ENCODE measurements at regions not wholly inside any gene's neighbourhood (a gene's known extent, or its start where the extent isn't known, plus 50 kb on each side); places are given as distances from the start of the nearest gene placed in this dataset.

GRCh38 chr12:118467641-118468305 is 91.4 kb downstream of the SUDS3 start:
- DNase-seq (ENCODE audit: low read depth in 4 of 4, low spot score in 3 of 4) = no peak

DNA sequence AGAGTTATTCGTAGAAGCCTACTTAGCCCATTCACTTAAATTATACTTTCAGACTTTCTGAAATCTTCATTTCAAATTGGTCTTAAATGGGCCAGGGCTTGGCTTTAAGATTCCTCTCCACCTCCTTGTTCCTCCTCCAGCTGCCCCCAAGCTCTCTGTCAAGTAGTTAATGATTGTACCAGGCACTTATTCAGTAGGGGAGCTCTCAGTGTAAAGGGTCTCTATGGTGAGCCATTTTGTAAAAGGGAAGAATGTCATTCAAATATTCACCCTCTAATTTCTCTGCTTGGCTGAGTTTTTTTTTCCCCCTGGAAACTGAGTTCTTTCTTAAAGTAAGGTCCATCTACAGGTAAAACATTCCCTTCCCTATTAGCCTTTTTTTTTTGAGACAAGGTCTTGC is 96.6 kb downstream of the SUDS3 start:
- no peak for DNase-seq (ENCODE audit: low read depth in 4 of 4, low spot score in 3 of 4)

DNA sequence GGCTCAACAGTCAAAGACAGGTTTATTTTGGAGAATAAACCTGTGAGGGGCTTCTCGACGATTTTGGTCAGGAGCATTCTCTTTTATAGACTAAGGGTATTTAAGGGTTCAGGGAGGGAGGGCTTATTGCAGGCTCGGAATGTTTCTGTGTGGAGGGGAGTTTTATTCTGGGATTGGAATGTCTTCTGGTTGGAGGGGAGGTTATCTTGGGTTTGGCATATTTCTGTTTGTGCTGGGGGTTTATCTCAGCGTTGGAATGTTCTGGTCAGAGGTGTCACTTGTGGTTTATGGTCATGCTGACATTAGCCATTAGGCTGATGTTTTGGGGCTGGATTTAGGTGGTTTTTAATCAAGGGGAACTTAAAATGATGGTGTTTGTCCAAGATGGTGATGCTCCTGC is 103.9 kb downstream of the SUDS3 start:
- DNase-seq (ENCODE audit: low read depth in 4 of 4, low spot score in 3 of 4) = no peak

DNA sequence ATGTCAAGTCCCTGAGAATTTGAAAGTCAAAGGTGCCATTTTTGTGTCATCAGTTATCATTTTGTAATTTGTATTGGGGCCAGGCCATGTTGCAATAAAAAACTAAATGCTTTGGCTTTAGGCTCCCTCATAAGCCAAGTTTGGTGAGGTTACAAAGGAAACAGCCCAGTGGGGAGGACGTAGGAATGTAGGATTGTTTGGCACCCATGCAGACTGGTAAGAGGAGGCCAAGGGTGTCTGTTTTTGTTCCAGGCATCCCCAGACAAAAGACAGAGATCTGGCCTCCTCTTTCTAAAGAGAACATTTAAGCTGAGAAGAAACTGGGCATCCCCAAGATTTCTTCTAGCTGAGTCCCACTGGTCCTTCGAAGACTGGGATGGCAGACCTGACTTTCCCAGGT is 111.7 kb downstream of the SUDS3 start:
- no peak for DNase-seq (ENCODE audit: low read depth in 4 of 4, low spot score in 3 of 4)

DNA sequence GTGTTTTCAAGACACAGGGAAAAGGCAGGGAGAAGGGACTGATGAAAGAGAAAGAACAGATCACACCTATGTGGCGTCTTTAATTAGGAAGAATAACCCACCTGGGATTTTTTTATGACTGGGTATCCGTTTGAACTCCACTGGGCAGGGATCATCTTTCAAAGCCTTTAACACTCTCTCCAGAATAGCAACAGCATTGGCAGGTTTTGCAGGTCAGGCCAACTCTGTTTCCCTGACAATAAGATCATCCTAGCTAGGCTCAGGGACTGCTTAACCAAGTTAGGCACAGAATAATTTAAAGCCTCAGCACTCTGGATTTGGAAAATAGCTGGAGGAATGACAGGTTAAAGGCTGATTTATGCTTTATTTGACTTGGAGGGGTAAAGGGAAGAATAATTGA is 117.6 kb downstream of the SUDS3 start:
- no peak for DNase-seq (ENCODE audit: low read depth in 4 of 4, low spot score in 3 of 4)

GRCh38 chr12:118494776-118495175 is 118.4 kb downstream of the SUDS3 start:
- DNase-seq (ENCODE audit: low read depth in 4 of 4, low spot score in 3 of 4) = no peak

GRCh38 chr12:118495296-118495695 is 118.9 kb downstream of the SUDS3 start:
- no peak for DNase-seq (ENCODE audit: low read depth in 4 of 4, low spot score in 3 of 4)

DNA sequence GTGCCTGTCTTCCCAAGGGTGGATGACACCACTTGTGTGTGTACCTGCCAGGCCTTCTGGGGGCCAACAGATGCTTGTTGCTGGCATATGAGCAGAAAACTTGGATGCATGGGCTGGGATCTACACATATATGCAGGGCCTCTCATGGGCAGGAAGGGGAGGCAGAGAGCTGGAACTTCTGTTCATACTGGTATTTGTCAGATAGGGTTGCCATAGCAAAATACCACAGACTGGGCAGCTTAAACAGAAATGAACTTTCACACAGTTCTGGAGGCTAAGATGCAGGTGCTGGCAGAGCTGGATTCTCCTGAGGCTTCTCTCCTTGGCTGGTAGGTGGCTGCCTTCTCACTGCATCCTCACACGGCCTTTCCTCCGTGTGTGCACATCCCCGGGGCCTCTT is 121.8 kb downstream of the SUDS3 start:
- DNase-seq (ENCODE audit: low read depth in 4 of 4, low spot score in 3 of 4) = no peak

- DNase-seq (ENCODE audit: low read depth in 4 of 4, low spot score in 3 of 4) = no peak
These were observed 123.9 kb downstream of the SUDS3 start for GRCh38 chr12:118500299-118500698.

DNA sequence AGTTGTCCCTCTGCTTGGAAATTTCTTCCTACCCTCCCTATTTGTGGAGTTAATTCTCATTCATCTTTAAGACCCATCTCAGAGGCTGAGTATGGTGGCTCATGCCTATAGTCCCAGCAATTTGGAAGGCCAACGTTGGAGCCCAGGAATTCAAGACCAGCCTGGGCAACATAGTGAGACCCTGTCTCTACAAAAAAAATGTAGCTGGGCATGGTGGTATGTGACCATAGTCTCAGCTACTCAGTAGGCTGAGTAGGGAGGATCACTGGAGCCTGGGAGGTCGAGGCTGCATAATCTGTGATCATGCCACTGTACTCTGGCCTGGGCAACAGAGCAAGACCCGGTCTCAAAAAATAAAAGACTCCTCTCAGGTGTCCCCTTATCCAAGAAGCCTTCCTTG is 125.1 kb downstream of the SUDS3 start:
- DNase-seq (ENCODE audit: low read depth in 4 of 4, low spot score in 3 of 4) = no peak

DNA sequence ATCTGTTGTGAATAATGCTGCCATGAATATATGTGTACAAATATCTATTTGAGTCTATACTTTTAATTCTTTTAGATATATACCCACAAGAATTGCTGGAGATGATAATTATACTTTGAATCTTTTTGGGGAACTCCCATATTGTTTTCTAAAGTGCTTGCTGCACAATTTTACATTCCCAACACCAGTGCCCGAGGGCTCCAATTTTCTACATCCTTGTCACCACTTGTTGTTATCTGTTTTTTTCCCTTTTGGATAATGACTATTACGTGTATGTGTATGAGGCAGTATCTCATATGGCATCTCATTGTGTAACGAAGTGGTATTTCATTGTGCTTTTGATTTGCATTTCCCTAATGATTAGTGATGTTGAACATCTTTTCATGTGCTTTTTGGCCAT is 127.1 kb downstream of the SUDS3 start:
- DNase-seq (ENCODE audit: low read depth in 4 of 4, low spot score in 3 of 4) = no peak

DNA sequence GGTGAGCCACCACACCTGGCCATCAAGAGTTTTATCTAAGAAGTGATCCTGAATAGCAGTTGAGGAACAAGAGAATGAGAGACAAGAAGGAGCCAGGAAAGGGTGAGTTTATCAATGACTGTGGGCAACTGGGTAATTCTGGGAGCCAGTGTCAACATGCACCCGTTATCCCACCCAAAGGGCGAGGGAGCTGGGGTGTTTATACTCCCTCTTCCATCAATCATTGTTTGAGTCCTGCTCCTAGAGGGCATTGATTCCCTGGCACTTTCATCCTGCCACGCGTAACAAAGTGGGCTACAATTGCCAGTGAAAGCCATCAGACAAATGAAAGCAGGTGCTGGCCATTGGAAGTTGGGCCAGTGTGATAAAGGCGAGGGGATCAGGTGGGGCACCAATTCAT is 136.3 kb downstream of the SUDS3 start:
- DNase-seq (ENCODE audit: low read depth in 4 of 4, low spot score in 3 of 4) = no peak

DNA sequence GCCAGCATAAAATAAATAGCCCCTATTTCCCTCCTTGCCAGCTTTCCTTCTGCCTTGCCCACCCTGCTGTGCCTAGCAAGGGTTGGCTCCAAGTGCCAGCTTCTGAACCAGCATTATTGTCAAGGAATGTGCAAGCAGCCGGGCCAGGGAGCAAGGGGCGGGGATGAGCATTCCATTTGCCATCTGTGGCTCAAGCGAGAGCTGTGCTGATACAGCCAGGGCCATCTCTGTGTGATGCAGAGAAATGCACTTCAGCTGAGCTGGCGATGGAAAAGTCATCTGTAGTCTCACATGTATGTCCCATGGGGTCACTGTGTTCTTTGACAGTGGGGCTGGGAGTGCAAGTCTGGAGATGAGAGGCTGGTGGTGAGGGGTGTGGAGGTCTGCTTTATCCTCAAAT is 137.3 kb downstream of the SUDS3 start:
- DNase-seq (ENCODE audit: low read depth in 4 of 4, low spot score in 3 of 4) = no peak

- DNase-seq (ENCODE audit: low read depth in 4 of 4, low spot score in 3 of 4) = no peak
These were observed 137.9 kb downstream of the SUDS3 start for GRCh38 chr12:118514297-118514696.

DNA sequence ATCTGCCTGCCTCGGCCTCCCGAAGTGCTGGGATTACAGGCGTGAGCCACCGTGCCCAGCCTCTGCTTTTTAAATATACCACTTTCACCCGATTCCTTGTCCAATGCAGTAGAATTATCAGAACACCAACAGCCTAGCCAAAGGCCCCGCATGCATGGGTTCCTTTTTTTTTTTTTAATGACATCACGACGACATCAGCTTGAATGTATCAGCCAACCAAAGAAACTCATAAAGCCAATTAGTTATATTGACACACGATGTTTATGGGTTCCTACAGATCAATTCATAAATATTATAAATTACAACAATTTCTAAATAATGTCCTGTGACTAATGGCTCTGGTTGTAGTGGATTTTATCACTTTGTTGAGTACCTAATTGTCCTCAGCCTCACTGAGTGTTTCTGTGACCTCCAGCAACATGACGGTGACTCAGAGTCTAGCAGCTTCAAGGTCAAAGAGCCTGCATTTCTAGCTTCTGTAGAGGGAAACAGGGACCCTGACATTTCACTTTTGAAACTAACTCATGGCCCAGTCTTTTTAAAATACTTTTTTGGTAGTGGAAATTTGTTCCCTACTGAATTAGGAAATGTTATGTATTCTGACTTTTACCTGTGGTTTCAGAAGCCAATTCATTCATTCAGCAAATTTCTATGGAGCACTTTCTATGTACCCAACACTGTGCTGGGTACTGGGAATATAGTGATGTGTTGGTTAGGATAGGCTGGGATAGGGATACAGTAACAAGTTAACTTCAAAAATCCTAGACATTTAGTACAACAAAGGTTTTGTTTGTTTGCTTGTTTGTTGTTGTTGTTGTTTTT is 144.1 kb downstream of the SUDS3 start:
- no peak for DNase-seq (ENCODE audit: low read depth in 4 of 4, low spot score in 3 of 4)

DNA sequence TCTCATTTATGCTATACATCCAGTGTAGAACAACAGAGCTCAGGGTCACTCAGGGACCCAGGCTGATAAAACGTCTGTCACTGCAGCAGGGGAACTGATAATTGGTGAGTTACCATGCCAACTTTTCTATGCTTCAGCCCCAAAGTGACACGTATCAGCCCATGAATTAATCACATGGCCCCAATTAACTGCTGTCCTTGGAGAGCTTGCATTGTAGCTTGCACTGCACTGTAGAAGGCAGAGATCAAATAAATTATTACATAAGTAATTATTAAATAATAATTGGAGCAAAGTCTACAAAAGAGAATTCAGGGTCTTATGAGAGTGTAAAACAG is 144.6 kb downstream of the SUDS3 start:
- DNase-seq (ENCODE audit: low read depth in 4 of 4, low spot score in 3 of 4) = no peak

GRCh38 chr12:118524446-118524845 is 148.1 kb downstream of the SUDS3 start:
- no peak for DNase-seq (ENCODE audit: low read depth in 4 of 4, low spot score in 3 of 4)

DNA sequence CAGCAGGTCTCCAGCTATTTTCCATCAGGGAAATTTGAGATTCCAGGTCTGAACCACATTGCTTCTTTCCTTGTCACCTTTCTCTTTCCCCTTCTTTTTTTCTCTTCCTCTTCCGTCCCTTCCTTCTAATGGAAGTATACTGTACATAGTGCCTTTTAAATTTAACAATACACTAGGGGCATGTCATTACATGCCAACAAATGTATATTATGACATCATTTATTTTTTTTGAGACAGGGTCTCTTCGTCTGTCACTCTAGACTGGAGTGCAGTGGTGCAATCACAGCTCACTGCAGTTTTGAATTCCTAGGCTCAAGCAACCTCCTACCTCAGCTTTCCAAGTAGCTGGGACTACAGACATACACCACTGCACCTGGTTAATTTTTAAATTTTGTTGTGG is 148.9 kb downstream of the SUDS3 start:
- no peak for DNase-seq (ENCODE audit: low read depth in 4 of 4, low spot score in 3 of 4)

GRCh38 chr12:118526255-118527095 is 150.1 kb downstream of the SUDS3 start:
- DNase-seq (ENCODE audit: low read depth in 4 of 4, low spot score in 3 of 4) = no peak

GRCh38 chr12:118527310-118527709 is 151.0 kb downstream of the SUDS3 start:
- no peak for DNase-seq (ENCODE audit: low read depth in 4 of 4, low spot score in 3 of 4)

DNA sequence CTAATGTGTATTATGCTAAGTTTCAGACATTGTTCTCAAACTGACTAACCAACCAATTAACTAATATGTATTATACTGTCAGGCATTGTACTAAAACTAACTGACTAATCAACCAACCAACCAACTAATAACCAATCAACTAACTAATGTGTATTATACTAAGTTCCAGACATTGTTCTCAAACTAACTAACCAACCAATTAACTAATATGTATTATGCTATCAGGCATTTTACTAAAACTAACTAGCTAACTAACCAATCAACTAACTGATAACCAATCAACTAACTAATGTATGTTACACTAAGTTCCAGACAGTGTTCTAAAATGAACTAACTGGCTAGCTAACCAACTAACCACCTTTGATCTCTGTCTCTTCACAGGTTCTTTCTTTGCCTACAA is 152.3 kb downstream of the SUDS3 start:
- no peak for DNase-seq (ENCODE audit: low read depth in 4 of 4, low spot score in 3 of 4)

- no peak for DNase-seq (ENCODE audit: low read depth in 4 of 4, low spot score in 3 of 4)
These were observed 157.6 kb downstream of the SUDS3 start for GRCh38 chr12:118534003-118534402.
